Neuronal stem cell (in vitro differentiated cells): ENCODE measurements at regions not wholly inside any gene's neighbourhood (a gene's known extent, or its start where the extent isn't known, plus 50 kb on each side); places are given as distances from the start of the nearest gene placed in this dataset.

Source experiments
- DNase-seq: peaks from one replicate; pipeline ENCODE4 v3.0.0-alpha.2; 2013; ENCODE audit warnings: low spot score
- H2AFZ ChIP-seq: one replicate; pipeline ENCODE4 v1.6.1; 2013; ENCODE audit warnings: mild to moderate bottlenecking, low read length, inconsistent platforms
- H2AK5ac ChIP-seq: 2 replicates; pipeline ENCODE4 v1.6.1; 2013; ENCODE audit warnings: low read depth, mild to moderate bottlenecking, inconsistent platforms, low read length, moderate library complexity, mixed read lengths
- H2BK120ac ChIP-seq: 2 replicates; pipeline ENCODE4 v1.6.1; 2013; ENCODE audit warnings: low read depth, mild to moderate bottlenecking, inconsistent platforms, low read length, moderate library complexity, mixed read lengths
- H2BK12ac ChIP-seq: one replicate; pipeline ENCODE4 v1.6.1; 2013; ENCODE audit warnings: low read length, inconsistent platforms
- H2BK15ac ChIP-seq: 2 replicates; pipeline ENCODE4 v1.6.1; 2013; ENCODE audit warnings: mild to moderate bottlenecking, low read length, inconsistent platforms, mixed read lengths
- H2BK5ac ChIP-seq: one replicate; pipeline ENCODE4 v1.6.1; 2013; ENCODE audit warnings: inconsistent platforms, mild to moderate bottlenecking, low read length, moderate library complexity
- H3K14ac ChIP-seq: one replicate; pipeline ENCODE4 v1.6.1; 2013; ENCODE audit warnings: low read length, inconsistent platforms
- H3K18ac ChIP-seq: 2 replicates; pipeline ENCODE4 v1.6.1; 2013; ENCODE audit warnings: low read length, inconsistent platforms
- H3K23ac ChIP-seq: 2 replicates; pipeline ENCODE4 v1.6.1; 2013; ENCODE audit warnings: low read depth, mild to moderate bottlenecking, mixed read lengths, low read length, inconsistent platforms; ENCODE audit not compliant: poor library complexity
- H3K27ac ChIP-seq: replicated peaks from 3 replicates; pipeline ENCODE4 v1.5.1; 2013; ENCODE audit warnings: low read length, inconsistent platforms
- H3K27me3 ChIP-seq, 3 experiments: 2 replicates each; pipeline ENCODE4 v1.6.1; 2013; ENCODE audit warnings: low read length in 3 of 3, mild to moderate bottlenecking in 2 of 3, inconsistent platforms in 1 of 3, low read depth in 1 of 3, mixed read lengths in 1 of 3, moderate library complexity in 1 of 3; ENCODE audit not compliant: control insufficient read depth in 3 of 3, insufficient read depth in 3 of 3
- H3K36me3 ChIP-seq, 2 donors: replicated peaks in 1 of 2; 2 replicates each; pipeline ENCODE4 v1.6.1; 2013; ENCODE audit warnings: low read length in 2 of 2; ENCODE audit not compliant: control insufficient read depth in 2 of 2, insufficient read depth in 2 of 2
- H3K4ac ChIP-seq: 2 replicates; pipeline ENCODE4 v1.6.1; 2013; ENCODE audit warnings: inconsistent platforms, mild to moderate bottlenecking, low read length, moderate library complexity
- H3K4me1 ChIP-seq, 2 donors: 1 replicate in 1 of 2; 2 replicates in 1 of 2; pipeline ENCODE4 v1.6.1; 2013; ENCODE audit warnings: low read length in 2 of 2, low read depth in 1 of 2; ENCODE audit not compliant: control insufficient read depth in 2 of 2, insufficient read depth in 1 of 2
- H3K4me2 ChIP-seq: one replicate; pipeline ENCODE4 v1.6.1; 2013; ENCODE audit warnings: mild to moderate bottlenecking, low read length, inconsistent platforms; ENCODE audit not compliant: insufficient read depth, poor library complexity, severe bottlenecking
- H3K4me3 ChIP-seq, 2 donors: 2 replicates each; pipeline ENCODE4 v1.5.1; 2013; ENCODE audit warnings: low read length in 2 of 2, mild to moderate bottlenecking in 2 of 2, inconsistent platforms in 1 of 2, moderate library complexity in 1 of 2
- H3K79me1 ChIP-seq: one replicate; pipeline ENCODE4 v1.6.1; 2013; ENCODE audit warnings: low read depth, mild to moderate bottlenecking, inconsistent platforms, low read length, moderate library complexity
- H3K9ac ChIP-seq: one replicate; pipeline ENCODE4 v1.6.1; 2013; ENCODE audit warnings: mild to moderate bottlenecking, low read depth, low read length, inconsistent platforms; ENCODE audit not compliant: poor library complexity
- H3K9me3 ChIP-seq, 2 donors: replicated peaks in 1 of 2; 2 replicates each; pipeline versions ENCODE3 to v1.6.1; 2013; ENCODE audit warnings: low read length in 2 of 2, mild to moderate bottlenecking in 2 of 2, inconsistent platforms in 1 of 2, low read depth in 1 of 2, mixed read lengths in 1 of 2, moderate library complexity in 1 of 2; ENCODE audit not compliant: control insufficient read depth in 2 of 2, insufficient read depth in 1 of 2
- H4K8ac ChIP-seq: one replicate; pipeline ENCODE4 v1.6.1; 2013; ENCODE audit warnings: low read depth, mild to moderate bottlenecking, inconsistent platforms, low read length, moderate library complexity
- H4K91ac ChIP-seq: one replicate; pipeline ENCODE4 v1.6.1; 2013; ENCODE audit warnings: low read length, low read depth, mild to moderate bottlenecking, inconsistent platforms; ENCODE audit not compliant: poor library complexity
- WGBS, 2 donors: extraction: QIAGEN DNeasy Blood & Tissue Kit; methylation state at CpG; one replicate each; pipeline ENCODE4 v1.1.7; 2013; ENCODE audit warnings: missing lambda C conversion rate in 2 of 2, mixed read lengths in 1 of 2; ENCODE audit not compliant: insufficient read length in 2 of 2, insufficient replicate concordance in 1 of 2; ENCODE audit errors: extremely low coverage in 2 of 2; 5-methylcytosine and 5-hydroxymethylcytosine counted together

DNA sequence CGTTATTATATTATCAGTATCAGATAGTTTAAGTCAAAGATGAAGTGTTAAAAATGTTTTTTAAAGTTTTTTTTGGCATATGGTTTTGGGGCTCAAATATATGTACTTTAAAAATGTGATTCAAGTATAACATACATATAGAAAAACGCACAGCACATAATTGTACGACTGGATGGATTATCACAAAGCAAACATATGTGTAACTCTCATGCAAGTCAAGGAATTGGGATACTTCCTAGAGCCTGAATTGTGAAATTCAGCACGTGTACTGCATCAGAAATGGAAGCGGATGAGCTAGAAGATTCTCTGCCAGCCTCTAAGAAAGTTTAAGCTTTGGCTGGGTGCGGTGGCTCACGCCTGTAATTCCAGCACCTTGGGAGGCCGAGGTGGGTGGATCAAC is 340.9 kb downstream of the PRL start:
- H3K9me3 ChIP-seq: peaks cover 0 to 2% of the 10 kb centered on the region in 2 donors
- no peak overlapping the region for H2BK12ac ChIP-seq
- H3K23ac ChIP-seq: no peak overlapping the region
- no peak overlapping the region for H2BK120ac ChIP-seq
- H2BK5ac ChIP-seq: no peak overlapping the region
- H2BK15ac ChIP-seq: no peak overlapping the region
- H3K4me2 ChIP-seq: no peak overlapping the region
- H2AFZ ChIP-seq: no peak overlapping the region
- H3K27me3 ChIP-seq: no peaks in the 10 kb centered on the region
- H3K9ac ChIP-seq: no peak overlapping the region
- no peak overlapping the region for H4K91ac ChIP-seq
- H3K4ac ChIP-seq: no peak overlapping the region
- WGBS, 2 donors: no CpG with 5 or more reads among the region's 8 CpGs
- H3K27ac ChIP-seq: no peak overlapping the region
- H3K36me3 ChIP-seq: no peaks in the 10 kb centered on the region
- peaks cover 2 to 8% of the 10 kb centered on the region in 2 donors for H3K4me1 ChIP-seq
- H4K8ac ChIP-seq: no peak overlapping the region
- no peak overlapping the region for H3K4me3 ChIP-seq
- DNase-seq: no peak
- H3K18ac ChIP-seq: no peak overlapping the region
- no peak overlapping the region for H3K14ac ChIP-seq
- H3K79me1 ChIP-seq: no peaks in the 10 kb centered on the region
- H2AK5ac ChIP-seq: no peak overlapping the region

DNA sequence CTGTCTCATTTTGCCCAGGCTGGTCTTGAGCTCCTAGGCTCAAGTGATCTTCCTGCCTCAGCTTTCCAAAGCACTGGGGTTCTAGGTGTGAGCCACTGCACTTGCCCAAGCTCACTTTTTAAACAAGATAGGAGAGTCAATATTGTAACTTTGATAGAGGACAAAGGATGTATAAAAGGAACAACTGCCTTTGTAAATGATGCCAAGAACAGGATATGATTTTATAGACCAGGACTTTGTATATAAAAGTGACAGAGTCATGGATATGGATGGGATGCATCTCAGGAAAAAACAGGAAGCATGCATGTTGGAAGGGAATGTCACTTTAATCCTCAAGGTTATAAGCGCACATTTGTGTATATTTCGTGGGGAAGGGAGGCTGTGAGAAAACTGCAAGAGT is 338.4 kb downstream of the PRL start:
- peaks cover 2 to 6% of the 10 kb centered on the region in 2 donors for H3K4me1 ChIP-seq
- H3K4me2 ChIP-seq: no peak overlapping the region
- H2BK12ac ChIP-seq: no peak overlapping the region
- H3K18ac ChIP-seq: no peak overlapping the region
- H3K27ac ChIP-seq: no peak overlapping the region
- H4K8ac ChIP-seq: no peak overlapping the region
- H2AK5ac ChIP-seq: no peak overlapping the region
- no peak overlapping the region for H3K4ac ChIP-seq
- H3K4me3 ChIP-seq: no peak overlapping the region
- no peaks in the 10 kb centered on the region for H3K36me3 ChIP-seq
- no peak overlapping the region for H2BK15ac ChIP-seq
- no peak overlapping the region for H2BK5ac ChIP-seq
- no peak overlapping the region for H2BK120ac ChIP-seq
- H3K27me3 ChIP-seq: no peaks in the 10 kb centered on the region
- WGBS, 2 donors: no CpG with 5 or more reads among the region's 2 CpGs
- no peaks in the 10 kb centered on the region for H3K79me1 ChIP-seq
- H3K9me3 ChIP-seq: peaks cover 0 to 2% of the 10 kb centered on the region in 2 donors
- H3K23ac ChIP-seq: no peak overlapping the region
- H3K14ac ChIP-seq: no peak overlapping the region
- no peak overlapping the region for H4K91ac ChIP-seq
- no peak for DNase-seq
- no peak overlapping the region for H2AFZ ChIP-seq
- H3K9ac ChIP-seq: no peak overlapping the region

- H2AFZ ChIP-seq: no peak overlapping the region
- H3K14ac ChIP-seq: no peak overlapping the region
- H2BK5ac ChIP-seq: no peak overlapping the region
- no peak for DNase-seq
- H3K79me1 ChIP-seq: no peaks in the 10 kb centered on the region
- no peak overlapping the region for H4K91ac ChIP-seq
- no peak overlapping the region for H3K18ac ChIP-seq
- H2BK12ac ChIP-seq: no peak overlapping the region
- H4K8ac ChIP-seq: no peak overlapping the region
- H3K4me3 ChIP-seq: no peak overlapping the region
- no peak overlapping the region for H3K4me2 ChIP-seq
- no peak overlapping the region for H2BK15ac ChIP-seq
- H2AK5ac ChIP-seq: no peak overlapping the region
- H3K23ac ChIP-seq: no peak overlapping the region
- H3K36me3 ChIP-seq: no peaks in the 10 kb centered on the region
- no peak overlapping the region for H3K4ac ChIP-seq
- peaks cover 0 to 2% of the 10 kb centered on the region in 2 donors for H3K9me3 ChIP-seq
- peaks cover 0 to 8% of the 10 kb centered on the region in 2 donors for H3K4me1 ChIP-seq
- no peak overlapping the region for H2BK120ac ChIP-seq
- H3K27ac ChIP-seq: no peak overlapping the region
- WGBS, 2 donors: no CpG with 5 or more reads among the region's 4 CpGs
- H3K9ac ChIP-seq: no peak overlapping the region
- H3K27me3 ChIP-seq: no peaks in the 10 kb centered on the region
Measured at GRCh38 chr6:21961226-21961625, 335.6 kb downstream of the PRL start.

- Histone ChIP-seq H3K4me1 (peaks cover 0 to 4% of the 10 kb centered on the region in 2 donors), H3K4ac (no peak overlapping the region), H3K79me1 (no peaks in the 10 kb centered on the region), H3K4me2 (no peak overlapping the region), H2BK15ac (no peak overlapping the region), H3K14ac (no peak overlapping the region), H3K27ac (no peak overlapping the region), H2AK5ac (no peak overlapping the region), H4K91ac (no peak overlapping the region), H3K9me3 (no peaks in the 10 kb centered on the region), H3K18ac (no peak overlapping the region), H2BK5ac (no peak overlapping the region), H4K8ac (no peak overlapping the region), H2AFZ (no peak overlapping the region), H3K23ac (no peak overlapping the region), H2BK12ac (no peak overlapping the region), H2BK120ac (no peak overlapping the region), H3K36me3 (no peaks in the 10 kb centered on the region), H3K9ac (no peak overlapping the region), H3K27me3 (no peaks in the 10 kb centered on the region), H3K4me3 (no peak overlapping the region)
- WGBS, 2 donors: no CpG with 5 or more reads among the region's 3 CpGs
- no peak for DNase-seq
Measured at GRCh38 chr6:21965016-21965415, 331.8 kb downstream of the PRL start.
